ENCODE measurements at regions not wholly inside any gene's neighbourhood (a gene's known extent, or its start where the extent isn't known, plus 50 kb on each side); places are given as distances from the start of the nearest gene placed in this dataset.

DNA sequence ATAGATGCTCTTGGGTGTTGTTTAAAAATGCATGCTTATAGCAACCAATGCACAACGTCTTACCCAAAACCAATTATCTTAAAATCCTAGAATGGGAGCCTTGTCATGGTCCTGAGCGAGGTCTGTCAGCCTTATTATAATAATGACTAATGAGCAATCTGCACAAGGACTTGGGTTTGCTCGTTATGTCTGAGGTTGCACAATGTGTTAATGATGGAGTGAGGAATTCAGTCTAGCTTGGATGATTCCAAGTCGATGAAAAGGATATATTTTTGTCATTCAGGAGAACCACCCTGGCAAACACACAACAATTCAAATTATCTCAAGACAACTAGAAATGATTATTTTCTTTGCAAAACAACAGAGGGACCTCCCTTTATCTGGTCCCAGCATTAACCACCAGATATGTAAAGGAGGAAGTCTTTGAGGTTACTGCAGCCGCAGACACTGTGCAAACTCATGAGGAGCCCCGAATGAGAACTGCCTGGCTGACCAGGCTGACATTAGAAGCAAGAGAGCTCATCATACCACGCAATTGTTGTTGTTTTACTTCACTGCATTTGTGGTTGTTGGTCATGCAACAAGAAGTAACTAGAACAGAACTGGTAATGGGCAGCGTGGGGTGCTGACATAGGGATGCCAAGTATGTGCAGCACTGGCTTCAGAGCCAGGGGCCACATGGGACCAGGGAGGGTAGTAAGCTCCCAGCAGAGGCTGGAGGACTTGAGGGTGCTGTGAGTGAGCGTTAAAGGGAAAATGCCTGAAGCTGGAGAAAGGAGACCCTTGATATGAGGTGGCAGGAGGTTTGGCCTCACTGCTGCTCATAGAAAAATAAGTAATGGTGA lies 488.3 kb downstream of the CDH26 start:
- no peak for DNase-seq (ENCODE audit: extremely low spot score)
- CTCF ChIA-PET = no interaction called here
- no peak for TF ChIP-seq CTCF (IDR thresholded peaks at IDR 0.05; ENCODE audit: control extremely low read depth, extremely low read depth, low read depth, missing control alignments)
- POLR2A ChIA-PET = no interaction called here

- TF ChIP-seq CTCF (IDR thresholded peaks at IDR 0.05; ENCODE audit: control extremely low read depth, extremely low read depth, low read depth, missing control alignments) = no peak
- no peak for DNase-seq (ENCODE audit: extremely low spot score)
- ChIA-PET CTCF (no interaction called here), POLR2A (no interaction called here)
Measured at GRCh38 chr20:60447703-60448102, 489.5 kb downstream of the CDH26 start.

DNA sequence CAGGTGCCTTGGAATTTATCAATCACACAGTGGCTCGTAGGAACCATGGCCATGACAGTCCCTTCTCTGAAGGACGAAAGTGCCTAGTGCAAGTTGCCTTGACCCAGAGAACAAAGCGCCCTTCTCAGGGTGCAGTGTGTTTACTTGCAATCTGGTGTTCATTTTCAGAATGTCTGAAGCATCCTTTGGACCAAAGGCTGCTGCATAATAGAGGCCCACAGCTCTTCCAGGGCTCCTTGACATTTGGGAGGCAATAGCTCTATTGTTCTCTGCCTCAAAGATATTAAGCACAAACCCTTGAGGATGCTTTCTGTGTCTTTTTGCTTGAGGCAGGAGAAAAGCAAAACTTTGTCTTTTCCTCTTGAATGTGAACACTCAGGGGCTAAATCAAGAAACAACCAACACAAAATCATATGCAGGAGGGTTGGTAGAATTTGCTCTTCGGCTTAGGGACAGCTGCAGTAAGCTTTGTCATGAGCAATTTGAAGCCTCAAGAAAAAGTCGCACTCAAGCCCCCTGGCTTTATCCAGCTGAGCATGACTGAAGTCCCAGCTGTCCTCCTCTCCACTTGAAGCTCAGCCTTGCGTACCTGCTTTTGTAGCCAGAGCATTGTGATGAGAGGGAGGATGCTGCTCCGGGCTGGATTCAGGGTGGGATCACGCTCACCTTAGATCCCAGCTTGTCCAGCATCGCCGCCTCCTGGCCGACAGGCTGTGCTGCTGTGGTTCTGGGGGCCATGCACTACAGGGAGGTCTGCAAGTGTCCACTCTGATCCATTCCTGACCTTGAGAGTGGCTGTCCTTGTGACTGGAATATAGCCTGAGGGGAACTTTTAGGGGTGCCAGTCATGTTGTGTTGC lies 495.4 kb downstream of the CDH26 start:
- ChIA-PET CTCF (interaction anchor here (1.2 kb wide), 1 partner anchor 8 kb away, joined by 3 read pairs; no protein-coding TSS in a partner anchor), POLR2A (no interaction called here)
- DNase-seq (ENCODE audit: extremely low spot score) = no peak
- no peak for TF ChIP-seq CTCF (IDR thresholded peaks at IDR 0.05; ENCODE audit: control extremely low read depth, extremely low read depth, low read depth, missing control alignments)

- ChIA-PET POLR2A (no interaction called here), CTCF (no interaction called here)
- DNase-seq (ENCODE audit: extremely low spot score) = no peak
- no peak for TF ChIP-seq CTCF (IDR thresholded peaks at IDR 0.05; ENCODE audit: control extremely low read depth, extremely low read depth, low read depth, missing control alignments)
Measured at GRCh38 chr20:60454491-60454890, 496.3 kb downstream of the CDH26 start.

DNA sequence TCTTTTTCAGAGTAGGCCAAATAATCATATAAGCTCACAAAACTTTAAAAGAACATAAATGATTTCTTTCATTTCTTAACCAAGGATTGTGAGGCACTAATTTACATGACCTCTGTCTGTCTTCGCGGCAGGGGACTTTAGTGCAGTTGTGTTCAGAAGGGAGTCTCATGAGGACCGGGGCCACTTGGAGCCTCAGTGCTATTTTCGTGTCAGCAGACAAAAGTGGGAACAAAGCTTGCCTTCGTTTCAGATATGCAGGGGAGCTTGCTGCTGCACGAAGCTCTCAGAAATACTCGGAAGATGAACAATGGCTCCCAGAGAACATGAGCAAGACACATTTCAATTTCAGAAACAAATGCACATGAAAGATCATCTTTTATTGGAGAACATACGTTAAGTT lies 497.0 kb downstream of the CDH26 start:
- DNase-seq (ENCODE audit: extremely low spot score) = no peak
- ChIA-PET CTCF (no interaction called here), POLR2A (no interaction called here)
- TF ChIP-seq CTCF (IDR thresholded peaks at IDR 0.05; ENCODE audit: control extremely low read depth, extremely low read depth, low read depth, missing control alignments) = no peak

GRCh38 chr20:60459212-60459611 lies 501.0 kb downstream of the CDH26 start:
- DNase-seq (ENCODE audit: extremely low spot score) = no peak
- no peak for TF ChIP-seq CTCF (IDR thresholded peaks at IDR 0.05; ENCODE audit: control extremely low read depth, extremely low read depth, low read depth, missing control alignments)
- CTCF ChIA-PET = no interaction called here

More at GRCh38 chr20:60459212-60459611, 501.0 kb downstream of the CDH26 start:
- POLR2A ChIA-PET = no interaction called here
